Right lobe of liver (tissue), 6 donors: ENCODE measurements at regions not wholly inside any gene's neighbourhood (a gene's known extent, or its start where the extent isn't known, plus 50 kb on each side); places are given as distances from the start of the nearest gene placed in this dataset.

Source experiments
- ATAC-seq, 4 donors: fragments of 200-7000 bp; cut with Tn5 transposase; one replicate each; pipeline ENCODE4 v1.9.1; 2020; ENCODE audit warnings: mild to moderate bottlenecking in 4 of 4, moderate library complexity in 4 of 4
- DNase-seq, 3 donors: peaks; one replicate each; pipeline ENCODE4 v3.0.0-alpha.2; 2020
- H3K27ac ChIP-seq, 3 donors: fragments of 200-600 bp; one replicate each; pipeline ENCODE4 v1.8.0; 2022
- H3K27me3 ChIP-seq, 2 donors: fragments of 200-600 bp; one replicate each; pipeline ENCODE4 v1.8.0; 2022
- H3K36me3 ChIP-seq, 4 donors: fragments of 200-600 bp; sonication (generic) in 1 of 4; one replicate each; pipeline versions ENCODE4 v1.5.1 to v1.8.0; 2017 to 2022; ENCODE audit warnings: control low read depth in 1 of 4
- H3K4me1 ChIP-seq, 4 donors: fragments of 200-600 bp; sonication (generic) in 1 of 4; one replicate each; pipeline versions ENCODE4 v1.5.1 to v1.8.0; 2017 to 2022; ENCODE audit warnings: control low read depth in 1 of 4
- H3K4me3 ChIP-seq, 3 donors: fragments of 200-600 bp; one replicate each; pipeline ENCODE4 v1.8.0; 2022
- H3K9me3 ChIP-seq, 4 donors: fragments of 200-600 bp; sonication (generic) in 1 of 4; one replicate each; pipeline versions ENCODE4 v1.5.1 to v1.8.0; 2017 to 2022; ENCODE audit warnings: control low read depth in 1 of 4
- CTCF ChIP-seq, 4 donors: fragments of 200-600 bp in 3 of 4; fragments of 450-650 bp in 1 of 4; IDR thresholded peaks; one replicate each; pipeline versions ENCODE4 v1.5.1 to v1.8.0; 2016 to 2022; ENCODE audit warnings: antibody characterized with exemption in 4 of 4, mild to moderate bottlenecking in 2 of 4
- POLR2A ChIP-seq: fragments of 450-650 bp; IDR thresholded peaks from one replicate; pipeline ENCODE4 v1.6.1; 2017; ENCODE audit warnings: antibody characterized with exemption, mild to moderate bottlenecking
- WGBS: methylation state at CpG from one replicate; pipeline ENCODE4 v1.1.6; 2018; ENCODE audit warnings: low coverage, low lambda C conversion rate; ENCODE audit not compliant: insufficient coverage; ENCODE audit errors: missing lambda C conversion rate; 5-methylcytosine and 5-hydroxymethylcytosine counted together
- intact Hi-C, 2 donors: fragments of 100-400 bp; cut with DNase I; formaldehyde crosslinking; loops; one replicate each; pipeline versions ENCODE4 v1.11.2 to v1.14.1; 2022
- donor health status: DM: no; HTN: yes; CAD: no.
- donor health status: DM: no; HTN: no; CAD: no.
- donor health status: DM: no; HTN: no; CAD: no.
- donor health status: DM: no; HTN: yes; CAD: no.
- donor health status: DM: no; HTN: yes; CAD: no.

GRCh38 chr6:141728330-141728729, 404.4 kb upstream of the GJE1 start:
- H3K27ac ChIP-seq: no peak overlapping the region
- no peak overlapping the region for H3K4me3 ChIP-seq
- no peaks in the 10 kb centered on the region for H3K36me3 ChIP-seq
- no peak for ATAC-seq
- WGBS: 47% methylated on average over 4 of the region's 4 CpGs
- H3K27me3 ChIP-seq: no peaks in the 10 kb centered on the region
- no peaks in the 10 kb centered on the region for H3K4me1 ChIP-seq
- intact Hi-C loops: no loop called here
- H3K9me3 ChIP-seq: no peaks in the 10 kb centered on the region
- TF ChIP-seq CTCF (IDR thresholded peaks at IDR 0.05) (no peak), POLR2A (no peak)
- no peak for DNase-seq

- intact Hi-C loops: no loop called here
- no peak overlapping the region for H3K27ac ChIP-seq
- TF ChIP-seq POLR2A (no peak), CTCF (IDR thresholded peaks at IDR 0.05) (no peak)
- DNase-seq (no peak), ATAC-seq (no peak)
- no peaks in the 10 kb centered on the region for H3K9me3 ChIP-seq
- no peaks in the 10 kb centered on the region for H3K36me3 ChIP-seq
- H3K4me1 ChIP-seq: no peaks in the 10 kb centered on the region
- H3K27me3 ChIP-seq: no peaks in the 10 kb centered on the region
- no peak overlapping the region for H3K4me3 ChIP-seq
- WGBS: 42% methylated on average over 3 of the region's 3 CpGs
Measured at GRCh38 chr6:141726248-141726647, 406.5 kb upstream of the GJE1 start.

GRCh38 chr6:141724731-141725130, 408.0 kb upstream of the GJE1 start:
- no peak for TF ChIP-seq CTCF (IDR thresholded peaks at IDR 0.05)
- no peak for TF ChIP-seq POLR2A
- ATAC-seq: no peak
- Histone ChIP-seq H3K4me3 (no peak overlapping the region), H3K4me1 (no peaks in the 10 kb centered on the region), H3K27me3 (no peaks in the 10 kb centered on the region), H3K27ac (no peak overlapping the region), H3K36me3 (no peaks in the 10 kb centered on the region), H3K9me3 (no peaks in the 10 kb centered on the region)
- 67% methylated on average over 1 of the region's 1 CpG for WGBS
- intact Hi-C loops: no loop called here
- no peak for DNase-seq

- 51% methylated on average over 5 of the region's 5 CpGs for WGBS
- intact Hi-C loops: no loop called here
- DNase-seq (no peak), ATAC-seq (no peak)
- Histone ChIP-seq H3K4me1 (no peaks in the 10 kb centered on the region), H3K27me3 (no peaks in the 10 kb centered on the region), H3K36me3 (no peaks in the 10 kb centered on the region), H3K4me3 (no peak overlapping the region), H3K9me3 (no peaks in the 10 kb centered on the region), H3K27ac (no peak overlapping the region)
- TF ChIP-seq POLR2A (no peak), CTCF (IDR thresholded peaks at IDR 0.05) (no peak)
Measured at GRCh38 chr6:141719476-141719875, 413.2 kb upstream of the GJE1 start.

- Histone ChIP-seq H3K9me3 (no peaks in the 10 kb centered on the region), H3K4me3 (no peak overlapping the region), H3K36me3 (no peaks in the 10 kb centered on the region), H3K27me3 (no peaks in the 10 kb centered on the region), H3K4me1 (no peaks in the 10 kb centered on the region), H3K27ac (no peak overlapping the region)
- TF ChIP-seq POLR2A: no peak
- no peak for TF ChIP-seq CTCF (IDR thresholded peaks at IDR 0.05)
- intact Hi-C loops: no loop called here
- ATAC-seq (no peak), DNase-seq (no peak)
- 56% methylated on average over 3 of the region's 3 CpGs for WGBS
Measured at GRCh38 chr6:141705431-141705830, 427.3 kb upstream of the GJE1 start.
